ENCODE measurements at regions not wholly inside any gene's neighbourhood (a gene's known extent, or its start where the extent isn't known, plus 50 kb on each side); places are given as distances from the start of the nearest gene placed in this dataset.

DNA sequence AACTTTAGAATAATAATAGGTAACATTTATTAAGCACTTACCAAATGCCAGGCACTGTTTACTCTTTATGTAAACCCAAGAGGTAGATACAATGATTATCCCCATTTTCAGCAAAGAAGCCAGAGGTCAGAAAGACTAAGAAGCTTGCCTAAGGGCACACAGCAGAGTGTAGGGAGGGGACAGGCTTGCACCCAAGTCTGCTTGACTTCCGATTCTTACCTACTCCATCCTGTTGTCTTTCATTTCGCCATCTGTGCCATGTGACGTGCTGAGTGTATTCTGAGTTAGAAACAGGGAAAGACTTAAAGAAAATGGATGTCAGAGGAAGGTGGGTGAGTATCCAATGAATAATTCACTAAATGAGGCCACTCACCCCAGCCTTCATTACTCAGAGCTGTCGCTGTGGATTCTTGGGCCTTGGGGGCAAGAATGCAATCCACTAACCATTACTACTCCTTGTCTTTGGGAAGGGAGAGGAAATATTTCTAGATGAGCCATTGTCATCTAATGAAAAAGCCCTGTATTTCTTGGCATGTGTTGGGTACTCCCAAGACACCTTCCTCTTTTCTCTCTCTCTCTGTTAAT, 76.4 kb upstream of the BCL11A start:
- TF ChIP-seq, protein P1, sequence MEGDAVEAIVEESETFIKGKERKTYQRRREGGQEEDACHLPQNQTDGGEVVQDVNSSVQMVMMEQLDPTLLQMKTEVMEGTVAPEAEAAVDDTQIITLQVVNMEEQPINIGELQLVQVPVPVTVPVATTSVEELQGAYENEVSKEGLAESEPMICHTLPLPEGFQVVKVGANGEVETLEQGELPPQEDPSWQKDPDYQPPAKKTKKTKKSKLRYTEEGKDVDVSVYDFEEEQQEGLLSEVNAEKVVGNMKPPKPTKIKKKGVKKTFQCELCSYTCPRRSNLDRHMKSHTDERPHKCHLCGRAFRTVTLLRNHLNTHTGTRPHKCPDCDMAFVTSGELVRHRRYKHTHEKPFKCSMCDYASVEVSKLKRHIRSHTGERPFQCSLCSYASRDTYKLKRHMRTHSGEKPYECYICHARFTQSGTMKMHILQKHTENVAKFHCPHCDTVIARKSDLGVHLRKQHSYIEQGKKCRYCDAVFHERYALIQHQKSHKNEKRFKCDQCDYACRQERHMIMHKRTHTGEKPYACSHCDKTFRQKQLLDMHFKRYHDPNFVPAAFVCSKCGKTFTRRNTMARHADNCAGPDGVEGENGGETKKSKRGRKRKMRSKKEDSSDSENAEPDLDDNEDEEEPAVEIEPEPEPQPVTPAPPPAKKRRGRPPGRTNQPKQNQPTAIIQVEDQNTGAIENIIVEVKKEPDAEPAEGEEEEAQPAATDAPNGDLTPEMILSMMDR (conservative IDR thresholded peaks at IDR 0.05; ENCODE audit: low read depth) = no peak
- no peak overlapping the region for H3K27ac ChIP-seq
- ChIA-PET POLR2A (ENCODE audit: low non-redundant PET) (no interaction called here), CTCF (interaction anchor here (0.5 kb wide), 1 partner anchor 1409 kb away, joined by 3 read pairs; no protein-coding TSS in a partner anchor)
- DNase-seq (ENCODE audit: low spot score) = no peak

DNA sequence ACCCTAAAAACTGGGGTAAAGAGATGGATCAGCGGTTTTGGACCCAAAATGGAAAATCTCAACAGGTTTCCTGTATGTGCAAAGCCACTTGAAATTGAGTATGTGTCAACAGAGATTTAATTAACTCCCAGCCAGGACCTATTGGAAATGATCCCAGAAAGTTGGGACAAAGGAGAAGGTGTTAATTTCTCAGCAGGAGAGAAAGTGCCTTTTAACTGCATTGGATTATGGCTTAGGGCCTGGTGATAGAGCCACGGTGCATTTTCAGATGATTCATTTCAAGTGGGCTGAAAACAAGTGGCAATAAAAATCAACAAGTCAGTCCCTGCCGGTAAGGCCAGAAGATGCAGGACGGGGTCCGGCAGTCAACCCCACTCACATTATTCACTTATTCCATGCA, 80.2 kb upstream of the BCL11A start:
- H3K27ac ChIP-seq = no peak overlapping the region
- TF ChIP-seq, protein P1 (conservative IDR thresholded peaks at IDR 0.05; ENCODE audit: low read depth) = no peak
- no peak for DNase-seq (ENCODE audit: low spot score)
- ChIA-PET POLR2A (ENCODE audit: low non-redundant PET) (no interaction called here), CTCF (interaction anchor here (0.6 kb wide), 1 partner anchor 1389 kb away, joined by 3 read pairs; no protein-coding TSS in a partner anchor)

DNA sequence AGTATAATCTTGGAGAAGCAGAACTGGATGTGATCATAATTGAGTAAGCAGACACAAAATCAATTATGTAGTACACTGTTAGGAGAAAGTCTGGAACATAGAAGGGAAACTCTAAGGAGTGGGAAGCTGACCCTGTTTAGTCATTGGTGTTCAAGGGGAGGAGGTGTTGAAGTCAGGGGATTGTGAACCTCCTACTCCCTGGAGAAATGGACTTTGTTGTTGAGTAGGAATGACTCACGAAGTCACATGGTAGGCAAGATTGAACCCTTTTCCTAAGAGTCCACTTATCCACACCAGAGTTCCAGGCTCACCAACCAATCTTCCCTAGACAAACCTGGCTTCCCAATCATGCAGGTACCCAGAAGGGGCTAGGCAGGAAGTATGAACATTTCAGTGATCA, 81.0 kb upstream of the BCL11A start:
- no peak for DNase-seq (ENCODE audit: low spot score)
- ChIA-PET POLR2A (ENCODE audit: low non-redundant PET) (no interaction called here), CTCF (no interaction called here)
- TF ChIP-seq, protein P1 (conservative IDR thresholded peaks at IDR 0.05; ENCODE audit: low read depth) = no peak
- no peak overlapping the region for H3K27ac ChIP-seq

DNA sequence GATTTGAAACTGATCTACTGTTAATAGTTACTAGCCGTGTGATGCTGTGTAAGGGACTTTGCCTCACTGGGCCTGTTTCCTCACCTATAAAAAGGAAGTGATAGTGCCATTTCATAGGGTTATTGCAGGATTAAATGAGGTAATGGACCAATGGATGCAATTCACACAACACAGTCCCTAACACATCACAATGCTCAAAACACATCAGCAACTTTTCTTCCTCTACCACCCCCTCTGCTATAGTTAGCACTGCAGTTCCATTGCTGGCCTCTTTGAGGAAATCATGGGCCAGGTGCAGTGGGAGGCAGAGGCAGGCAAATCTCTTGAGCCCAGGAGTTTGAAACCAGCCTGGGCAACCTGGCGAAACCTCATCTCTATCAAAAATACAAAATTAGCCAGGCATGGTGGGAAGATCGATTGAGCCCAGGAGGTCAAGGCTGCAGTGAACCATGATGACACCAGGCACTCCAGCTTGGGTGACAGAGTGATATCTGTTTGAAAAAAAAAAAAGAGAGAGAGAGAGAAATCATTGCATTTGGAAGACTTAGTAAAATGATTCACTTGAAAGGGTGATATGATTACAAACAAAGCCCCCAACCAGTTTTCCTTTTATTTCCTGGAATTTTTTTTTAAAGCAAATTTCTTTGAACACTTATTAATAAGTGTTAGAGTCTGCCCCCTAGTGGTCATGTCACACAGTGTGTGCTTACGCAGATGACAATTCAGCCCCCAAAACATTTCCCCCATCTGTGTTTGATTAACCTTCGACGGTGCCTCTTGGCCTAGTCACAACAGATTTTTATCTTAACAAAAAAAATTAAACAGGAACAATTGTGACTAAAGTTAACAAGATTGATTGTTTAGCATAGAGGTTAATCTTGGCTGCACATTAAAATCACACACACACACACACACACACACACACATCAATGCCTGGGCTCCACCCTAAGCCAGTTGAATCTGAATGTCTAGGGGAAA, 88.6 kb upstream of the BCL11A start:
- peak; percentile 38 for DNase-seq (ENCODE audit: low spot score)
- POLR2A ChIA-PET (ENCODE audit: low non-redundant PET) = no interaction called here
- CTCF ChIA-PET = interaction anchor here (0.7 to 1.8 kb wide), 7 partner anchors 11 to 1855 kb away, joined by 3 to 10 read pairs (median 3); no protein-coding TSS in a partner anchor
- TF ChIP-seq, protein P1 (conservative IDR thresholded peaks at IDR 0.05; ENCODE audit: low read depth) = peak; percentile 77
- H3K27ac ChIP-seq = no peak overlapping the region

DNA sequence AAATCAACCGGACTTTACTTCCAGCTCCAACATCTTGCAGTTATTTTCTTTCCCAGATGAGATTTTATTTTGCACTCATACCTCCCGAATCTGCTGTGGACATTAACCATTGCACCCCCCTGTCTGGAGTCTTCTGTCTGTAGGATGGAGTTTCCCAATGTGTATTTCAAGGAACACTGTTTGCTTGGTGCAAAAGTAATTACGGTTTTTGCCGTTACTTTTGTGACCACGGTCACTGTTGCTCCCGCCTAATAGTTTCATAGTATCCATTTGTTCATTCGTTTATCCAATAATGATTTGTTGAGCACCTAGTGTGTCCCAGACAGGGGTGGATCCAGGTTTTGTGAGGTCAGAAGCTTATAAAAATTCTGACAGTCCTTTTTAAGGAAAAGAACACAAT, 90.3 kb upstream of the BCL11A start:
- TF ChIP-seq, protein P1 (conservative IDR thresholded peaks at IDR 0.05; ENCODE audit: low read depth) = no peak
- ChIA-PET CTCF (interaction anchor here (0.6 to 1.4 kb wide), 2 partner anchors 62 to 953 kb away, joined by 4 to 16 read pairs; no protein-coding TSS in a partner anchor), POLR2A (ENCODE audit: low non-redundant PET) (no interaction called here)
- DNase-seq (ENCODE audit: low spot score) = no peak
- no peak overlapping the region for H3K27ac ChIP-seq

DNA sequence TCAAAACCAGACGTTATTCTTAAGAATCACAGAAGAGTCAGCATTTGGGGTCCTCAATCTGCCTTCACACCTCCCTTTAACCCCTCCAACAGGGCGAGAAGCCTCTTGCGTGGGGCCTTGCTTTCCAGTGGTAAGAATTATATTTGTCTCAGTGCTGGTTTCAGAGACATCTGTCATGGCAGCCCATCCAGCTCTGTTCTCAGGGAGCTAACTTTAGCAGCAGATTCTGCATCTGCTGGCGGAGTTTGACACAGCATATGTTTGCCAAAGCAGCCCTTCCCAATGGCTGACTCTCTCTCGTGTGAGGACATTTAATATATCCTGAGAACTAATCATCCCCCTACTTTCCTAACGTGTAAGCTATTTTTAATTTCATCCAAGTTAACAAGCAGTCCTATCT, 91.5 kb upstream of the BCL11A start:
- H3K27ac ChIP-seq = no peak overlapping the region
- ChIA-PET CTCF (no interaction called here), POLR2A (ENCODE audit: low non-redundant PET) (no interaction called here)
- TF ChIP-seq, protein P1 (conservative IDR thresholded peaks at IDR 0.05; ENCODE audit: low read depth) = no peak
- no peak for DNase-seq (ENCODE audit: low spot score)

Data from RWPE1 (cell line).